H1 (cell line): ENCODE measurements at regions not wholly inside any gene's neighbourhood (a gene's known extent, or its start where the extent isn't known, plus 50 kb on each side); places are given as distances from the start of the nearest gene placed in this dataset.

Experiments used
- ASH2L ChIP-seq: fragments of 200-600, 300-600 bp; sonication (generic); IDR thresholded peaks from one replicate; pipeline ENCODE4 v1.7.1; 2017; ENCODE audit warnings: low read length
- POU5F1 ChIP-seq: IDR thresholded peaks from 2 replicates; pipeline ENCODE4 v1.6.1; 2011; ENCODE audit warnings: low read depth, mild to moderate bottlenecking, low read length, moderate library complexity
- SP1 ChIP-seq: IDR thresholded peaks from 2 replicates; pipeline ENCODE4 v1.6.1; 2011; ENCODE audit warnings: low read depth, low read length
- TBP ChIP-seq: IDR thresholded peaks from 2 replicates; pipeline ENCODE4 v1.6.1; 2011; ENCODE audit warnings: low read depth, low read length, improper control_type of control experiment
- TEAD4 ChIP-seq: IDR thresholded peaks from 2 replicates; pipeline ENCODE4 v1.6.1; 2012; ENCODE audit warnings: low read depth, low read length, inconsistent platforms, mixed read lengths
- TF ChIP-seq, protein P1 (sequence below): IDR thresholded peaks from 2 replicates; pipeline ENCODE4 v1.6.1; 2012; ENCODE audit warnings: inconsistent platforms
- TF ChIP-seq, protein P2 (sequence below), 3 experiments: IDR thresholded peaks; 1 replicate in 2 of 3; 2 replicates in 1 of 3; pipeline versions ENCODE4 v1.5.1 to v1.6.1; 2011; ENCODE audit warnings: low read length in 3 of 3, mild to moderate bottlenecking in 3 of 3, inconsistent platforms in 2 of 3, low read depth in 1 of 3, moderate library complexity in 1 of 3; ENCODE audit not compliant: insufficient read depth in 1 of 3; ENCODE audit errors: control extremely low read depth in 1 of 3
- TF ChIP-seq, protein P3 (sequence below): IDR thresholded peaks from 2 replicates; pipeline ENCODE4 v1.6.1; 2012; ENCODE audit warnings: inconsistent platforms

DNA sequence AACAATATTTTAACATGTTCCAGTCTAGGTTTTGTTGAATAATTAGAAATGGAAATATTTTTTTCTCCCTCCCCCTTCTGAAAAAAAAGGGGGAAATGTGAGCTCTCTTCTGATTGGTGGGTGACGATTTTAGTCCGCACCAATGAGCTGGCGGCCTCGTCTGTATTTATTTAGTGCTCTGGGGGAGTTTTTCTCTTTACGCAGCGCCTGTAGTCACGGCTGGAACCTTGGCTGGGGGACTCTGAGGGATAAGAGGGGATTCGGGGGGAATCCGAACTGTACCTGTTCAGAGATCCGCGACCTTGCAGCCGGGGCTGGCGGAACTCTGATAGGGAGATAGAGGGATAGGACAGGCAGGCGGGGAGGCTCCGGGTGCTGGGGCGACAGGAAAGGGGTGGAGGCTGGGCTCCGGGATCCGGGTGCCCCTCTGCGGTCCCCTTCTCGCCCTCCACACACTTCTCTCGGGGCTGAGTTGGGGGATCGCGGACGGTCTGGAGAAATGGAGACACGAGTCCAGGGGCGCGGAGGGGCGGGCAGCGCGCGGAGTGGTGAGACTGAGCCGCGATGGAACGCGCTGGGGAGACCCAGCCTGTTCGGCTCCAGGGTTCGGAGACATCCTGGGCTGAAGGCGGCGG is 99.7 kb upstream of the HSD17B12 start (continued):
- TF ChIP-seq, protein P1, sequence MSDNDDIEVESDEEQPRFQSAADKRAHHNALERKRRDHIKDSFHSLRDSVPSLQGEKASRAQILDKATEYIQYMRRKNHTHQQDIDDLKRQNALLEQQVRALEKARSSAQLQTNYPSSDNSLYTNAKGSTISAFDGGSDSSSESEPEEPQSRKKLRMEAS, result peak; percentile 23; the same call in 1 of the 2 replicates
- TF ChIP-seq, protein P2, sequence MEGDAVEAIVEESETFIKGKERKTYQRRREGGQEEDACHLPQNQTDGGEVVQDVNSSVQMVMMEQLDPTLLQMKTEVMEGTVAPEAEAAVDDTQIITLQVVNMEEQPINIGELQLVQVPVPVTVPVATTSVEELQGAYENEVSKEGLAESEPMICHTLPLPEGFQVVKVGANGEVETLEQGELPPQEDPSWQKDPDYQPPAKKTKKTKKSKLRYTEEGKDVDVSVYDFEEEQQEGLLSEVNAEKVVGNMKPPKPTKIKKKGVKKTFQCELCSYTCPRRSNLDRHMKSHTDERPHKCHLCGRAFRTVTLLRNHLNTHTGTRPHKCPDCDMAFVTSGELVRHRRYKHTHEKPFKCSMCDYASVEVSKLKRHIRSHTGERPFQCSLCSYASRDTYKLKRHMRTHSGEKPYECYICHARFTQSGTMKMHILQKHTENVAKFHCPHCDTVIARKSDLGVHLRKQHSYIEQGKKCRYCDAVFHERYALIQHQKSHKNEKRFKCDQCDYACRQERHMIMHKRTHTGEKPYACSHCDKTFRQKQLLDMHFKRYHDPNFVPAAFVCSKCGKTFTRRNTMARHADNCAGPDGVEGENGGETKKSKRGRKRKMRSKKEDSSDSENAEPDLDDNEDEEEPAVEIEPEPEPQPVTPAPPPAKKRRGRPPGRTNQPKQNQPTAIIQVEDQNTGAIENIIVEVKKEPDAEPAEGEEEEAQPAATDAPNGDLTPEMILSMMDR (IDR thresholded peaks at IDR 0.05; ENCODE audit: control extremely low read depth in 1 of 3, insufficient read depth in 1 of 3, low read depth in 1 of 3, low read length in 3 of 3), result no peak
- TF ChIP-seq ASH2L, result peak; percentile 68
- no peak for TF ChIP-seq TEAD4
- peak; percentile 12; the same call in 1 of the 2 replicates for TF ChIP-seq SP1
- no peak for TF ChIP-seq POU5F1
- peak; percentile 83 for TF ChIP-seq TBP
- TF ChIP-seq, protein P3, sequence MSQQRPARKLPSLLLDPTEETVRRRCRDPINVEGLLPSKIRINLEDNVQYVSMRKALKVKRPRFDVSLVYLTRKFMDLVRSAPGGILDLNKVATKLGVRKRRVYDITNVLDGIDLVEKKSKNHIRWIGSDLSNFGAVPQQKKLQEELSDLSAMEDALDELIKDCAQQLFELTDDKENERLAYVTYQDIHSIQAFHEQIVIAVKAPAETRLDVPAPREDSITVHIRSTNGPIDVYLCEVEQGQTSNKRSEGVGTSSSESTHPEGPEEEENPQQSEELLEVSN, result peak; percentile 70; the same call in 1 of the 2 replicates
